ENCODE measurements at regions not wholly inside any gene's neighbourhood (a gene's known extent, or its start where the extent isn't known, plus 50 kb on each side); places are given as distances from the start of the nearest gene placed in this dataset.

- no peaks in the 10 kb centered on the region for H3K27me3 ChIP-seq (ENCODE audit: control insufficient read depth, insufficient read depth, low read length)
- H3K36me3 ChIP-seq (ENCODE audit: control insufficient read depth, insufficient read depth, low read length): peaks cover 3% of the 10 kb centered on the region
- no peak overlapping the region for H3K4me3 ChIP-seq (ENCODE audit: low read depth, low read length)
- H3K9me3 ChIP-seq (ENCODE audit: control insufficient read depth, insufficient read depth, low read length): no peaks in the 10 kb centered on the region
- no peak overlapping the region for H3K27ac ChIP-seq (ENCODE audit: low read depth, low read length)
- peaks cover 35% of the 10 kb centered on the region for H3K4me1 ChIP-seq (ENCODE audit: control insufficient read depth, insufficient read depth, low read length)
- WGBS (ENCODE audit: insufficient coverage): 90% methylated on average over 6 of the region's 9 CpGs
- DNase-seq (ENCODE audit: low read depth in 4 of 6, low spot score in 6 of 6): no peak
Observed at GRCh38 chr21:43349644-43350043, 77.3 kb downstream of the SIK1 start.

- DNase-seq (ENCODE audit: low read depth in 4 of 6, low spot score in 6 of 6): no peak
- Histone ChIP-seq H3K27me3 (ENCODE audit: control insufficient read depth, insufficient read depth, low read length) (no peaks in the 10 kb centered on the region), H3K4me3 (ENCODE audit: low read depth, low read length) (no peak overlapping the region), H3K9me3 (ENCODE audit: control insufficient read depth, insufficient read depth, low read length) (no peaks in the 10 kb centered on the region), H3K36me3 (ENCODE audit: control insufficient read depth, insufficient read depth, low read length) (peaks cover 3% of the 10 kb centered on the region), H3K27ac (ENCODE audit: low read depth, low read length) (no peak overlapping the region), H3K4me1 (ENCODE audit: control insufficient read depth, insufficient read depth, low read length) (peaks cover 35% of the 10 kb centered on the region)
- 78% methylated on average over 20 of the region's 22 CpGs for WGBS (ENCODE audit: insufficient coverage)
Observed at GRCh38 chr21:43348801-43349261, 78.1 kb downstream of the SIK1 start.

GRCh38 chr21:43348170-43348766 is 78.7 kb downstream of the SIK1 start:
- H3K4me1 ChIP-seq (ENCODE audit: control insufficient read depth, insufficient read depth, low read length): peaks cover 35% of the 10 kb centered on the region
- 82% methylated on average over 15 of the region's 15 CpGs for WGBS (ENCODE audit: insufficient coverage)
- no peak overlapping the region for H3K4me3 ChIP-seq (ENCODE audit: low read depth, low read length)
- H3K27me3 ChIP-seq (ENCODE audit: control insufficient read depth, insufficient read depth, low read length): no peaks in the 10 kb centered on the region
- no peaks in the 10 kb centered on the region for H3K9me3 ChIP-seq (ENCODE audit: control insufficient read depth, insufficient read depth, low read length)
- H3K27ac ChIP-seq (ENCODE audit: low read depth, low read length): no peak overlapping the region
- DNase-seq (ENCODE audit: low read depth in 4 of 6, low spot score in 6 of 6): no peak
- peaks cover 3% of the 10 kb centered on the region for H3K36me3 ChIP-seq (ENCODE audit: control insufficient read depth, insufficient read depth, low read length)

GRCh38 chr21:43347461-43348169 is 79.3 kb downstream of the SIK1 start:
- Histone ChIP-seq H3K27ac (ENCODE audit: low read depth, low read length) (no peak overlapping the region), H3K9me3 (ENCODE audit: control insufficient read depth, insufficient read depth, low read length) (no peaks in the 10 kb centered on the region), H3K4me3 (ENCODE audit: low read depth, low read length) (no peak overlapping the region), H3K4me1 (ENCODE audit: control insufficient read depth, insufficient read depth, low read length) (peaks cover 38% of the 10 kb centered on the region), H3K36me3 (ENCODE audit: control insufficient read depth, insufficient read depth, low read length) (peaks cover 3% of the 10 kb centered on the region), H3K27me3 (ENCODE audit: control insufficient read depth, insufficient read depth, low read length) (no peaks in the 10 kb centered on the region)
- 93% methylated on average over 17 of the region's 21 CpGs for WGBS (ENCODE audit: insufficient coverage)
- no peak for DNase-seq (ENCODE audit: low read depth in 4 of 6, low spot score in 6 of 6)

GRCh38 chr21:43346551-43346950 is 80.4 kb downstream of the SIK1 start:
- WGBS (ENCODE audit: insufficient coverage): 84% methylated on average over 12 of the region's 13 CpGs
- DNase-seq (ENCODE audit: low read depth in 4 of 6, low spot score in 6 of 6): no peak

GRCh38 chr21:43345746-43346409 is 81.1 kb downstream of the SIK1 start:
- H3K36me3 ChIP-seq (ENCODE audit: control insufficient read depth, insufficient read depth, low read length): peaks cover 3% of the 10 kb centered on the region
- 85% methylated on average over 29 of the region's 29 CpGs for WGBS (ENCODE audit: insufficient coverage)
- peaks cover 47% of the 10 kb centered on the region for H3K4me1 ChIP-seq (ENCODE audit: control insufficient read depth, insufficient read depth, low read length)
- H3K27me3 ChIP-seq (ENCODE audit: control insufficient read depth, insufficient read depth, low read length): no peaks in the 10 kb centered on the region
- H3K27ac ChIP-seq (ENCODE audit: low read depth, low read length): no peak overlapping the region
- H3K9me3 ChIP-seq (ENCODE audit: control insufficient read depth, insufficient read depth, low read length): no peaks in the 10 kb centered on the region
- no peak overlapping the region for H3K4me3 ChIP-seq (ENCODE audit: low read depth, low read length)
- DNase-seq (ENCODE audit: low read depth in 4 of 6, low spot score in 6 of 6): no peak

More at GRCh38 chr21:43346551-43346950, 80.4 kb downstream of the SIK1 start:
- Histone ChIP-seq H3K9me3 (ENCODE audit: control insufficient read depth, insufficient read depth, low read length) (no peaks in the 10 kb centered on the region), H3K4me3 (ENCODE audit: low read depth, low read length) (no peak overlapping the region), H3K27me3 (ENCODE audit: control insufficient read depth, insufficient read depth, low read length) (no peaks in the 10 kb centered on the region), H3K4me1 (ENCODE audit: control insufficient read depth, insufficient read depth, low read length) (peaks cover 42% of the 10 kb centered on the region), H3K27ac (ENCODE audit: low read depth, low read length) (no peak overlapping the region), H3K36me3 (ENCODE audit: control insufficient read depth, insufficient read depth, low read length) (peaks cover 3% of the 10 kb centered on the region)

GRCh38 chr21:43345046-43345745 is 81.7 kb downstream of the SIK1 start:
- no peaks in the 10 kb centered on the region for H3K27me3 ChIP-seq (ENCODE audit: control insufficient read depth, insufficient read depth, low read length)
- H3K4me1 ChIP-seq (ENCODE audit: control insufficient read depth, insufficient read depth, low read length): peaks cover 47% of the 10 kb centered on the region
- H3K4me3 ChIP-seq (ENCODE audit: low read depth, low read length): no peak overlapping the region
- no peak overlapping the region for H3K27ac ChIP-seq (ENCODE audit: low read depth, low read length)
- no peak for DNase-seq (ENCODE audit: low read depth in 4 of 6, low spot score in 6 of 6)
- WGBS (ENCODE audit: insufficient coverage): 93% methylated on average over 31 of the region's 31 CpGs
- peaks cover 3% of the 10 kb centered on the region for H3K36me3 ChIP-seq (ENCODE audit: control insufficient read depth, insufficient read depth, low read length)
- no peaks in the 10 kb centered on the region for H3K9me3 ChIP-seq (ENCODE audit: control insufficient read depth, insufficient read depth, low read length)

- Histone ChIP-seq H3K27ac (ENCODE audit: low read depth, low read length) (no peak overlapping the region), H3K36me3 (ENCODE audit: control insufficient read depth, insufficient read depth, low read length) (peaks cover 3% of the 10 kb centered on the region), H3K4me1 (ENCODE audit: control insufficient read depth, insufficient read depth, low read length) (peaks cover 44% of the 10 kb centered on the region), H3K4me3 (ENCODE audit: low read depth, low read length) (no peak overlapping the region), H3K27me3 (ENCODE audit: control insufficient read depth, insufficient read depth, low read length) (no peaks in the 10 kb centered on the region), H3K9me3 (ENCODE audit: control insufficient read depth, insufficient read depth, low read length) (no peaks in the 10 kb centered on the region)
- peak in 1 of 6 donors; percentile 51 for DNase-seq (ENCODE audit: low read depth in 4 of 6, low spot score in 6 of 6)
- WGBS (ENCODE audit: insufficient coverage): 59% methylated on average over 34 of the region's 37 CpGs
Observed at GRCh38 chr21:43343992-43344886, 82.7 kb downstream of the SIK1 start.

All from spinal cord (tissue), 9 donors.